Loucy (cell line): ENCODE measurements at regions not wholly inside any gene's neighbourhood (a gene's known extent, or its start where the extent isn't known, plus 50 kb on each side); places are given as distances from the start of the nearest gene placed in this dataset.

Experiments
- EZH2phosphoT487 ChIP-seq: fragments of 200-600 bp; IDR thresholded peaks from 2 replicates; pipeline ENCODE4 v1.6.1; 2018; ENCODE audit warnings: antibody characterized with exemption, mild to moderate bottlenecking, moderate library complexity, borderline replicate concordance
- TF ChIP-seq, protein P1 (sequence below): fragments of 200-600 bp; sonication (generic); conservative IDR thresholded peaks from 2 replicates; pipeline ENCODE4 v1.5.1; 2014; ENCODE audit warnings: mild to moderate bottlenecking, antibody characterized with exemption, low read length

DNA sequence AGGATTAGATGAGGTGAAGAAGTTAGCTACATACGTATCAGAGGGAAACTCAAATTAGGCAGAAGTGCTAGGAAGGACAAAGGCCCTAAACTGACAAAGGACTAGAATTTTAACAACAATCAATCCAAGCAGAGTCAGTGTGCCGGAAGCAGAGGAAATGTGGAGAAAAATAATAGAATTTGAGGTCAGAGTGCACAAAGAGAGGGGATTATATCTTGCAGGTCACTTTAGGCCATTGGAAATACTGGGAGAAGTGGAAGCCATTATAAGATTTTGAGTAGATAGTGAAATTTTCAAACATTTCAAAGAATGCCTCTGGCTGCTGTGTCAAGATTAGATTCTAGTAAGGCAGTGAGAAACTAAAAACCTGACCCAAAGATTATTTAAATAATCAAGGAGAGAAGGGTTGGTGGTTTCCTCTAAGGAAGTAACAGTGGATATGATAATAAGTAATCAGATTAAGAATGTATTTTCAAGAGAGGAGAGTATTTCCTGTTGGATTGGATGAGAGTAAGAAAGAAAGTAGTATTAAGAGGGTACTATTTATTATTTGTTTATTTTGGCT is 889.2 kb upstream of the NCAM2 start:
- TF ChIP-seq EZH2phosphoT487, result no peak
- TF ChIP-seq, protein P1, sequence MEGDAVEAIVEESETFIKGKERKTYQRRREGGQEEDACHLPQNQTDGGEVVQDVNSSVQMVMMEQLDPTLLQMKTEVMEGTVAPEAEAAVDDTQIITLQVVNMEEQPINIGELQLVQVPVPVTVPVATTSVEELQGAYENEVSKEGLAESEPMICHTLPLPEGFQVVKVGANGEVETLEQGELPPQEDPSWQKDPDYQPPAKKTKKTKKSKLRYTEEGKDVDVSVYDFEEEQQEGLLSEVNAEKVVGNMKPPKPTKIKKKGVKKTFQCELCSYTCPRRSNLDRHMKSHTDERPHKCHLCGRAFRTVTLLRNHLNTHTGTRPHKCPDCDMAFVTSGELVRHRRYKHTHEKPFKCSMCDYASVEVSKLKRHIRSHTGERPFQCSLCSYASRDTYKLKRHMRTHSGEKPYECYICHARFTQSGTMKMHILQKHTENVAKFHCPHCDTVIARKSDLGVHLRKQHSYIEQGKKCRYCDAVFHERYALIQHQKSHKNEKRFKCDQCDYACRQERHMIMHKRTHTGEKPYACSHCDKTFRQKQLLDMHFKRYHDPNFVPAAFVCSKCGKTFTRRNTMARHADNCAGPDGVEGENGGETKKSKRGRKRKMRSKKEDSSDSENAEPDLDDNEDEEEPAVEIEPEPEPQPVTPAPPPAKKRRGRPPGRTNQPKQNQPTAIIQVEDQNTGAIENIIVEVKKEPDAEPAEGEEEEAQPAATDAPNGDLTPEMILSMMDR, result no peak
